HG03558 (cell line): ENCODE measurements at regions not wholly inside any gene's neighbourhood (a gene's known extent, or its start where the extent isn't known, plus 50 kb on each side); places are given as distances from the start of the nearest gene placed in this dataset.

Experiments
- ATAC-seq: cut with Tn5 transposase; IDR thresholded peaks from one replicate; pipeline ENCODE4 v1.9.1; 2021; ENCODE audit warnings: moderate number of reproducible peaks; ENCODE audit not compliant: unreplicated experiment; ENCODE audit errors: extremely low read depth

DNA sequence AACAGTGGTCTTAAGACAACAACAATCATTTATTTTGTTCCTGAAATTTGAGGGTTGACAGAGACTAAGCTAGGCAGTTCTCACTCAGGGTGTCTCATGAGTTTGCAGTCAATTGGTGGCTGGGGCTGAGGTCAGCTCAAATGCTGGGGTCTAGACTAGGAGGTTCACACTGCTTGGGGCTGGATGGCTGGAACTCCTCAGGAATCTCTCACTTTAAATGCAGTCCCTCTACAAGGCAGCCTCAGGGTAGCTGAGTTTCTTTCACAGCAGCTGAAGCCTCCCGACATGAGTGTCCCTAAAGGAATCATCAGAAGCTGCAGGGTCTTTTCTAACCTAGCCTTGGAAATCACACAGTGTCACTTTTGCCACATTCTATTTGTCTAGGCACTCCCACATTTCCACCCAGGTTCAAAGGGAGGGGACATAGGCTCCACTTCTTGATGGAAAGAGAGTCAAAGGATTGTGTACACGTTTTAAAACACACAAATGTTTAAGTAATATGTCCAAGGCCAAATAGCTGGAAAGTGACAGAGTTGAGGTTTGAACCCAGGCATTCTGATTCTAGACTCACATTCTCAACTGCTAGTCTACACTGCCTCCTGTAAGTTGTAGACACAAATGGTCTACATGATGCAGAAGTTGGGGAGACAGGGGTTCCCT lies 133.8 kb downstream of the ZFP36L2 start:
- ATAC-seq = no peak

DNA sequence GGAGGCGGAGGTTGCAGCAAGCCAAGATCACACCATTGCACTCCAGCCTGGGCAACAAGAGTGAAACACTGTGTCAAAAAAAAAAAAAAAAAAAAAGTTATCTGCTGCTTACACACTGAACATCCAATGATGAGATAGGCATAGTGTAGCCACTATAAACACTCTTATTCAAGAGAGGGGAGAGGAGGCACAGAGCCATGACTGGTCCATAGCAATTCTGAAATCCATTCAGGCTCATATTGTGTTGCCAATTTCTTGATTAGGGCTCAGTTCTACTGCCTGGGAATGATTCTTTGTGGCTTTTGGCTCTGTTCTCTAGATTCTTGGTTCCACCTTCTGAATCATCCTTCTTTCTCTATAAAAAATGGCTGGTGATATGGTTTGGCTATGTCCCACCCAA lies 136.1 kb downstream of the ZFP36L2 start:
- ATAC-seq = no peak

DNA sequence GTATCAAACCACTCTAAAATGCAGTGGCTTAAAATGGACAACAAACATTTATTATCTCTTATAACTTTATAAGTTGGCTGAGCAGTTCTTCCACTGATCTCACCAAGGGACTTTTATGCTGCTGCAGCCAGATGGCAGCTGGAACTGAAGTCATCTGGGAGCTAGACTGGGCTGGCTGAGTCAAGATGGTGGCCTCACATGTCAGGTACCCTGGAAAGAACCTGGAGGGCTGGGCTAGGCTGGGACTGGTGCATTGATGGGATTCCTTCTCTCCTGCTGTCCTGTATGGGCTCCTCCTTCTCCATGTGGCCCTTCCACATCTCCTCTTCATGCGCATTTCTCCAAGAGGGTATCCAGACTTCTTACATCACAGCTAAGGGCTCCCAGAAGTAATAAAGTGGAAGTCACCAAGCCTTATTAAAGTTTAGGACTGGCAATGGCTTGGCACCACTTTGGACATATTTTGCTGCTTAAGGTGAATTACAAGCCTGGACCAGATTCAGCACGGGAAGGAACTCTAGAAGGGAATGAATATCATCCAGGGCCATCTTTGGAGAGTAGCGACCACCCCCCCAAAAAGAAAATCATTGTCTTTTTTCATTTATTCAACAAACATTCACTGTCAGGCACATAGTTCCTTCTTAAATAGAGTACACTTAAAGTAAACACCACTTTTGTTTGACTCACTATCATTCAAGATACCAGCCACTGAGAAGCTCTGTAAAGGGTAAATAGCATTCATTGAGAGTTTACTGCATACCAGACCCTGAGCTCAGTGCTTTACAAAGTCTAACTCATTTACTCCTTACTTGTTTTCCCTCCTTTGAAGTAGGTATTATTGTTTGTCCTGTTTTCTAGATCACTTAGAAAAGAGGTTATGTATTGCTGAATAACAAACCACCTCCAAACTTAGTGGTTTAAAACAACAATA lies 138.0 kb downstream of the ZFP36L2 start:
- ATAC-seq = no peak

DNA sequence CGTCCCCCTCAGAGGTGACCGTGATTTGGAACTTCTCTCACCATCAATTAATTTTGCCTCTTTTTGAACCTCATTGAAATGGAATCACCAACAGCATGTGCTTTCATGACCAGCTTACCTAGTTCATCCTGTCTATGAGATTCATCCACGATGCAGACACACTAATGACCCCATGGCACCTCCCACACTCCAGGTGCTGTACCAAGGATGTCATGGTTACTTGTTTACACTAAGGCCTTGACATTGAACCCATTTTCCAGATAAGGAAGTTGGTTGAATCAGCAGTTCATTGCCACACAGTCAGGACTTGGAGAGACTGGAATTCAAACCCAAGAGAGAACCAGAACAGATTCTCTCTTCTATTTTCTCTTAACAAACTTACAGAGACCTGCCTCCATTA lies 139.0 kb downstream of the ZFP36L2 start:
- ATAC-seq = no peak

DNA sequence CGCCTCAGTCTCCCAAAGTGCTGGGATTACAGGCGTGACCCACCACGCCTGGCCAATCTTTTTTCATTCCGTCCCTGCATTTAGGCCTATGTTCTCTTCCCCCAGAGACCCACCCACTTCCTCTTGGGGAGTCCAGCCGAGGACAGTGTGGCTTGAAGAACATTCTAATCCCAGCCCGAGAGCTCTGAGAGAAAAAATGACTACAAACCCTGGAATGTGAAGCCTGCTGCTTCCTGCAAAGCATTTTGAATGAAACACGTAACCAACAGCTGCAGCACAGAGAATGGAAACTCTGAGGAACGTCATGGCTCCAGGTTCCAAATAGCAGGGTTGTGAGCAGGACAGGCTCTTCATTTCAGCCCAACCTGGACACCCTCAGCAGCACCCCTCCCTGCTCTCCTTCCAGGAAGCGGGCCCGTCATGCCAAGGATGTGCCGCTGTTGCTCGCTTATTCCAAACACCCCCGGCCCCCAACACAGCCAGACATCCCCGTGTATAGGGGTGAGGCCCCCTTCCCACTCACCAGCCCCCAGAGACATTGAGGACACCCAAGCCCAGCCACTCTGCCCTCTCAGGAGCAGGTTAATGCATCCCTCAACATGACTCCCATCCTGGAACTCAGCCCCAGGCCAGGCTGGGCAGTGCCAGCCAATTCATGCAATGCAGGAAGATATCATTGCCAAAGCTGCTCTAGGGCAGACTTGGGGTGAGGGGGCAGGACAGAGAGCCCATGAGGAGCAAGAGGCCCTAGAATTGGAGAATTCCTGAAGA lies 139.8 kb downstream of the ZFP36L2 start:
- ATAC-seq = no peak

DNA sequence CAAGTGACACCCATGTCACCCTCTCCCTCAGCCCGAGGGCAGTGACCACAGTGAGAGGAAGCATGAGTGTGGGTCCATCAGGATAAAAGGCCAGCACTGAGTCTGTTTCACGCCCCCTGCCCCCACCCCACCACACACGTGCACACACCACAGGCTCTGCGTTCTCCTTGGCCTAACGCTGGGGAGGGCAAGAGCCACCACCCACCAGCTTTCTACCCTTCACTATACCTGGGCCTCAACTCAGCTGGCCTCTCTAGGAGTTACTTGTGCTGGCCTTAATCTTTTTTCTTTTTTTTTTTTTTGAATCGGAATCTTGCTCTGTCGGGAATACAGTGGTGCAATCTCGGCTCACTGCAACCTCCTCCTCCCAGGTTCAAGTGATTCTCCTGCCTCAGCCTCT lies 140.5 kb downstream of the ZFP36L2 start:
- ATAC-seq = no peak

DNA sequence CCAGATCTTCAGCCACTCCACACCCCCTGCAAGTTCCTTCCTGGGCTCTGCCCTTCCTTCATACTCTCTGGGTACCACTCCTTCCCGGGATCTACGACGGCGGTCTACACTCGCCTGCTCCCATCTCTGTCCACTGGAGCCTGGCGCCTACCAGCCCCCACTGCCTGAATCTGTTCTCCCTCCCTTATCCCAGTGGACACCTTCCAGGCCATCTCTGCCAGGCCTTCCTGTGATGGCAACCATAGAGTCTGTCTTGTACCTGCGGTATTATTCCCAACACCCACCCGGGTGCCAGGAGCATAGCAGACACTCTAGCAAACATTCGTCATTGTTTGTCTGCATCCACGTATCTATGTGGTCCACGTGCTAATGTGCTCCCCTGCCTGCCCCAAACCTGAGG lies 140.9 kb downstream of the ZFP36L2 start:
- no peak for ATAC-seq

DNA sequence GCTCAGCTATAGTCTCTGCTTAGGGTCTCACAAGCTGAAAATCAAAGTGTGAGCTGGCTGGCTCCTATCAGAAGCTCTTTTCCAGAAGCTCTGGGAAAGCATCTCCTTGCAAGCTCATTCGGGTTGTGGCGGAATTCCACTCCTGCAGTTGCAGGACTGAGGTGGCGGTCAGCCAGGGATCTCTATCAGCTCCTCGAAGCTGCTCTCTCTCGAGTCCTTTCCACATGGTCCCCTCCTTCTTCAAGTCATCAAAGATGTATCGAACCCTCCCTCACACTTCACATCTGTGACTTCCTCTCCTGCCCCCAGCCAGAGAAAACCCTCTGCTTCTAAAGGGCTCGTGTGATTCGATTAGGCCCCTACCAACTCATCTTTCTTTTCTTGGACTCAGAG lies 141.7 kb downstream of the ZFP36L2 start:
- no peak for ATAC-seq

DNA sequence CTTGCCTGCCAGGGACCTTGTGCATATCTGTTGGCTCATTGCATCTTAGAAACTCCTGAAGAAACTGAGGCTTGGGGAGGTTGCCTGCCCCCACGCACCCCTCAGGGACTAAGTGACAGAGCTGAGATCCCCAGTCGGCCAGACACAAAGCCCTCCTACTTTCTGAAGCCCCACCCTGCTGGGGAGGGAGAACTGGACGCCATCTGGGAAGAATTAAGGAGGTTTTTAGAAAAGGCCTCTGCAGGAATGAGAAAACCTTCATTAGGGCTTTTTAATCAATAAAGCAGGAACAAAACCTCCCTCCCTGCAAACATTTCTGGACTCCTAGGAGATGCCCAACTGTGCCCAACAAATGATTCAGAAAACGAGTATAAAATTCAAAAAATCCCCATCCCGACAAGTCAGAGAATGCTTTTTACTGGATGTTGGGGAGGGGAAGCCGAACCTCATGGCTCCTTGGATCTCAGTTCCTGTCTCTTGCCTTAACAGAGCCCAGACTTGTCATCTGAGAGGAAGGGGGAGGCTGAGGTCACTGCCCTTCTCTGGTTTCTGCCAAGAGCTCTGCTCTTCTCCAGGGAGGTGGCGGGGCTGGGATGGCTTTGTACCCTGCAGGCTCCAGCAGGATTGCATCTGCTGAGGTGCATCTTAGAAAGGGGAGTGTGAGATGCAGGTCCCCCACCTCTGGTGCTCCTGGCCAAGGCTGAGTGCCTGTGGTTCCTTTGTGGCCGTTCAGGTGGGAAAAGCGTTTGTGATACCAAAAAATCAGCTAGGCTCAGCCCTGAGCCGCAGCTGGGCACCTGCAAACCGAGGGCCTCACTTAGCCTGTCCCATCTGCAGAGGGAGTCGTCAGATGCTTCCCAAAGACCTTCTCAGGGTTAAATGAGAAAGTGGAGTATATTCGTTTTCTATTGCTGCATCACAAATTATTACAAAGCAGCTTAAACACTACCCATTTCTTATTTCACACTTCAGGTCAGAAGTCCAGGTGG lies 142.4 kb downstream of the ZFP36L2 start:
- ATAC-seq = no peak

DNA sequence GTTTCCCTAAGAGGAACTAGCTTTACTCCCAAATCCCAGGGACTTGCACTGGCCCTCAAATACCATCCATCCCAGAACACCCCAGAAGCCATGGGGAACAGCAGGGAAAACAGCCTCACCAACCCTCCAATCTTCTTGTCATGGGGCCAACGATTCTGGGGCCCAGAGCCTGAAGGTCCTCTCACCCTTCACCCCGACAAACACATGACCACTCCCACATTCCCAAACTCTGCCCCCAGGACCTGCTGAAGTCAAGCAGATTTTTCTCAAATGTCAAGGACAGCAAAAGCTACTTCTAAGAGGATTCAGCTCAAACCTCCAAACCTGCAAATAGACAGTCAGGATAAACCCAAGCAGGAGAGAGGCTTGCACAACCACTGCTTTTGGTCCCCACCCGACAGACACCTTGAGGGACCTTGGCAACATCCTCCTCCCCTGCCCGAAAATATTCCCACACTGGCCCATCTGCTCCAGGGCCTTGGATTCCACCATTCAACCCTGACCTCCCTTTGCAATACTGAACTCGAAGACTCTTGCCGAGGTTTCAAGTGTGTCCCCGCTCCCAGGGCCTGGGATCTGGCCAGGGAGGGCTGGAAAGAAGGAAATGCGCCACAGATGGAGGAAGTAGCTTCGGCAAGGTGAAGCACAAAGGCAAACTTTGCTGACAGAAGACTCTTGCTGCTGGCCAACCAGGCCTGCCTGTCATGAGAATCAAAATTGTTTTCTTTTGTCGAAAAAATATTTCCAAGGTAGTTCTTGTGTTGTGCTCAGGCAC lies 143.3 kb downstream of the ZFP36L2 start:
- ATAC-seq = no peak

DNA sequence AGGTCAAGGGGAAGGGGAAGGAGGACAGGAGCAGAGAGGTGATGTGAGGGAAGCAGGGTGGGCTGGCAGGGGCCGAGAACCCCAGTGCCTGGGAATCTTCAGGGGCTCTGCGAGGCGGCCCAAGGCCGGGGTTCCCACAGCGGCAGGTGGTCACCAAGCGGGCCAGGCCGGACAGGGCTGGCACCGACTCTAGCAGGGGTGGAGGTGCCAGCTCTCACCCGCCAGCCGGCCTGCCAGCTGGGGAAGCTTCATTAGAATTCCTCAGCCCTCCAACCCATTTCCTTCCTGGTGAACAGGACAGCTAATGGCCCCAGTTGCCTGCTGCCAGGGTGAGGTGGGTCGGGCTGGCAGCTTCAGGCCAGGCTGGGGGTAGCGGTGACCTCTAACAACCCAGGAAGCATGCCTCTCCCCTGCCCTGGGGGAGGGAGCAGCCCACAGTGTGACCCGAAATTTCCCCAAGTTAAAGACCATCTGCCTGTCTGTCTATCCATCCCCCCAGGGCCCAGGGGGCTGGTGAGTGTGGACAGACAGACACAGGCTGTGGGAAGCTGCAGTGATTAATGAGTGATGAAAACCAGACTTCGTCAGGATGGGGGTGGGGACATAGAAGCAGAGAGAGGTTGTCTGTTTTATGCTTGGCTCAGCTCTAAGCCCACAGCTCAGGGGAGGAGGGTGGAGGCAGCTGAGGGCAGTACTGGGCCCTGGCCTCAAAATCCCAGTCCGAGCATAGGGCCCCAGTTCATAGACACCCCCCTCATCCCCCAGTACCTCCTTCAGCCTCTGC lies 144.1 kb downstream of the ZFP36L2 start:
- no peak for ATAC-seq

DNA sequence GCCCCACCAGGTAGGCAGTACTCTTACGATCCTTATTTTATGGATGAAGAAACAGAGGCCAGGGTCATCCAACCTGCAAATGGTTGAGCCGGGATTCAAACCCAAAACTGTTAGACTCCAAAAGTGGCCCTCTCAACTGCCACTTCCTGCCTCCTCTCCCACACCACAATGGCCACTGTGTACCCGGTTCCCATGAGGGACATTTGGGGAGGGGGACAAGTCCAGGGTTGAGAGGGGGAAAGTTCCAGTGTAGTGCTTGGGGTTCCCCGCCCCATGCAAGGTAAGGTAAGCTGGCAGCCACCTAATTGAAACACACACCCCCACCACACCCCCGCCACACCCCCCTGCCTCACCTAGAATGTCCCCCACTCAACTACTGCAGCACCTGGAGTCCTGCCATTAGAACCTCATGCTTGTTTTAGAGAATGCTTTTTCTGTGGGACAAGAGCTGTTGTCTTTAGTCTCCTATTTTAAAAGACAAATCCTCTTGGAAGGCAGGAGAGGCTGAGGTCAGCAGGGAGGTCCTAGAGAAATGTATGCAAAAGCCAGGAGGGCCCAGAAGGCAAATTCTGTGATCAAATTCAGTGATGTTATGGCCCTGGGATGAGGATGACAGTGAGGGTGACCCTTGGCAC lies 145.2 kb downstream of the ZFP36L2 start:
- no peak for ATAC-seq

DNA sequence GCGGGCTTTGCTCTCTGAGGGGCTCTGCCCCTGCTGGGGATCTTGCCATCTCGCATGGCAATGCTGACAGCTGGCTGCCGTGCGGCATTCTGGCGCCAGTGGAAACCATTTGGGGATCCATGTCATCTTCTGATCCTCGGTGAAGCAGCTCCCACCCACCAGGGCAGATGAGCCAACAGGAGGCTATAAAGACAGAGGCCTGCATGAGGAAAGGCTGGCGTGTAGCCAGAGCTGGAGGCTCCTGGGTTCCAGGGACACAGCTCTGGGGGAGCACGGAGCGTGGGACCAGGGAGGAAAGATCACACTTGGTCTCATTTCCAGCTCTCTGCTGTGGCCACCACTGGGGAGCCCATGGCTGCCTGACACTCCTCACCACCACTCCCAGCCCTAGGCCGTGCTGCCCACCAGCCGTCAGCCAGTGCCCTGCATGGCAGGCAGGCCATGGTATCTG lies 145.8 kb downstream of the ZFP36L2 start:
- no peak for ATAC-seq

DNA sequence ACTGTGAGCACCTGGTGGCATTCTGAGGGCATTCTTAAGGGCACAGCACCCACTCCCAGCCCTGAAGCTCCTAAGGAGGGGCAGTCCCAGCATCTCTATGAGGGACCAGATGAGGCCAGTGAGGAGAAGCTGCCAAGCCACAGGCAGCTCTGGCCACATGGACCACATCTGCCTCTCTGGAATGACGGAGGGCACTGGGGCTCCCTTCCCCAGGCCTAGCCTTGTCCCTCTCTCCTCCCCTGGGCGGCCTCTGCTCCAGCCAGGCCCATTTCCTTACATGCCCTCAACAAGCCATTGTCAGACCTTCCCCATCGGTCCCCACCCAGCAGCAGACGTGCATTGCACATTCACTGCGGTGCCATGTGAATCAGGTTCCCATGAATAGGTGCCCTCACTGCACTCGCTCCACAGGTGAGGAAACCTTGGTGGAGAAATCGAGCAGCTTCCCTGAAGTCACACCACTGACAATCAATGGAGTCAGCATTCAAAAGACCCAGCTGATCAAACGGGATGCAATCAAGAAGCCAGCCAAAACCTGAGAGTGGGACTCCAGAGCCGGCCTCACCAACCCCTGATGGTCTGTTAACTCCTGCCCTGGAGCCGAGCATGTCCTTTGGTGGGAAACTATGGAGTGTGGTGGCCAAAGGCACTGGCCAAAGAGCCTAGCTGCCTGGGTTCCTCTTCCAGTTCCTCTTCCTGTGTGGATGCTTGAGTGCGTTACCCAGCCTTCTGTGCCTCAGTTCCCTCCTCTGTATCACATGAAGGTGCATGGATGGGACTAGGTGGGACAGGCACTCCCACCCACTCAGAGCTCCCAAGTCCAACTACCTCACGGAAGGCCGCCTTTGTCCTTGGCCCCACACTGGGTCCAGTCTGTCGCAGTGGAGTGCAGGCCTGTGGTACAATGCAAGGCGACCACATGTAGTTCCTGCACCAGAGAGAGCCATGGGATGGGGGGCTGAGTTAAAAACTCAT lies 147.3 kb downstream of the ZFP36L2 start:
- no peak for ATAC-seq

DNA sequence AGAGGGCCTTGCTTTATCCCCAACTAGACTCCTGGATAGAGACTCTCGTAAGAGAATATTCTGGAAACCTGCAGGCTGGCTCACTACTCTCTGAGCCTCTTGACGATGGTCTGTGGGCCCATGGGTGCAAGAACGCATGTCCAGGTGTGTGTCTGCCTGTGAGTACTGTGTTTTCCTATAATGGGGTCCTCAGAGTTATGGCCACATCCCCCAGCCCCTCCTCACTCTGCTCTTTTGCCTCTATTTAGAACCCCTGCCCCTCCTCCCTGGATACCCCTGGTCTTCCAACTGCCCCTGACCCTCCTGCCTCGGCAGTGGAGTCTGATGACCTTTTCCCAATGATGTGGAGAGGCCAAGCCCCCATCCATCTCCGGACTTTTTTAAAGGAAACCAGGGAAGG lies 148.1 kb downstream of the ZFP36L2 start:
- no peak for ATAC-seq

DNA sequence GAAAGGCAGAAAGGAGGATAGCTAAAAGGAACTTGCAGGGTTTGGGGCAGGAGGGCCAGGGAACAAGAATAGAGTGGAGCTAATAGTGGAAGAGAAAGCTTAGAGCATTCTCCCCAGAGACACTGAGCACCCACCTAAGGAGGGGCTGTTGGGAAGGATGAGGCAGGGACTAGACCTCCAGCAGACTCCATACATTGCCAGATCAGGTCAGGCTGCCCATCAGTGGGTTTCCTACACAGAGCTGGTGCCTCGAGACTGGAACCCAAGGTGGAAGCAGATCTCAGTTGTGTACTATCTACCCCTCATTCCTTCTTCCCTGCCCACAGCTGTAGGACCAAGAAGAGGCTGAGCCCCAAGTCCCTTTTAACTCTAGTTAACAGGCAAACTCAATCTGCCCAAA lies 148.5 kb downstream of the ZFP36L2 start:
- no peak for ATAC-seq

DNA sequence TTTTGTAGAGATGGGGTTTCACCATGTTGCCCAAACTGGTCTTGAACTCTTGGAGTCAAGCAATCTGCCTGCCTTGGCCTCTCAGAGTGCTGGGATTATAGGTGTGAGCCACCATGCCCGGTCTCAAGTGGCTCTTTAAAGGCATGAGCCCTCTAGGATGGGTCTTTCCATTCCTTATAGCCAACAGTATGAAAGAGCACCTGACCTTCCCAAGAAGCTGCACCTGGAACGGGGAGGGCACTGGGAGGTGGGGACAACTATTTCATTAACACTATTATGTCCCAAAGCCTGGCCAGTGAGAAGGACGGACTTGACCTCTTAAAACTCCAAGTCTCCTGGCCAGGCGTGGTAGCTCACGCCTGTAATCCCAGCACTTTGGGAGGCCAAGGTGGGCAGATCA lies 149.7 kb downstream of the ZFP36L2 start:
- no peak for ATAC-seq
